Adrenal gland (tissue), 9 donors: ENCODE measurements at regions not wholly inside any gene's neighbourhood (a gene's known extent, or its start where the extent isn't known, plus 50 kb on each side); places are given as distances from the start of the nearest gene placed in this dataset.

Experiments
- DNase-seq, 7 donors: peaks; one replicate each; pipeline ENCODE4 v3.0.0-alpha.2; 2019 to 2020
- H3K27ac ChIP-seq, 5 donors: fragments of 200-600 bp; sonication (generic) in 4 of 5; 1 replicate in 3 of 5; 2 replicates in 2 of 5; pipeline versions ENCODE4 v1.5.1 to v1.8.0; 2016 to 2020; ENCODE audit warnings: mild to moderate bottlenecking in 1 of 5
- H3K27me3 ChIP-seq: fragments of 200-600 bp; 2 replicates; pipeline ENCODE4 v1.8.0; 2021
- H3K36me3 ChIP-seq, 2 donors: fragments of 200-600 bp; replicated peaks in 1 of 2; 1 replicate in 1 of 2; 2 replicates in 1 of 2; pipeline versions ENCODE4 v1.5.1 to v1.8.0; 2018 to 2022
- H3K4me1 ChIP-seq, 2 donors: fragments of 200-600 bp; replicated peaks in 1 of 2; 1 replicate in 1 of 2; 2 replicates in 1 of 2; pipeline versions ENCODE4 v1.5.1 to v1.8.0; 2018 to 2021
- H3K4me3 ChIP-seq, 4 donors: fragments of 200-600 bp; sonication (generic) in 3 of 4; one replicate each; pipeline ENCODE4 v1.5.1; 2016 to 2018
- H3K9me3 ChIP-seq, 3 donors: fragments of 200-600 bp; sonication (generic) in 1 of 3; replicated peaks in 1 of 3; 1 replicate in 2 of 3; 2 replicates in 1 of 3; pipeline versions ENCODE4 v1.5.1 to v1.8.0; 2016 to 2021
- POLR2A ChIP-seq, 2 donors: fragments of 450-650 bp; IDR thresholded peaks; one replicate each; pipeline ENCODE4 v1.6.1; 2017; ENCODE audit warnings: antibody characterized with exemption in 2 of 2, mild to moderate bottlenecking in 2 of 2, moderate library complexity in 1 of 2
- WGBS, 4 donors: extraction: QIAGEN DNeasy Blood & Tissue Kit in 2 of 4; methylation state at CpG; one replicate each; pipeline versions ENCODE4 v1.1.5 to v1.1.7; 2013 to 2017; 5-methylcytosine and 5-hydroxymethylcytosine counted together
- intact Hi-C, 2 donors: fragments of 100-400 bp; cut with DNase I; formaldehyde crosslinking; loops; one replicate each; pipeline versions ENCODE4 v1.14.1 to v1.15.0; 2022 to 2023
- TF ChIP-seq, protein P1 (sequence below), 6 experiments: fragments of 450-650 bp in 4 of 6; fragments of 200-600 bp in 2 of 6; sonication (generic) in 1 of 6; IDR thresholded peaks; 1 replicate in 5 of 6; 2 replicates in 1 of 6; pipeline versions ENCODE4 v1.5.1 to v1.8.0; 2016 to 2021; ENCODE audit warnings: antibody characterized with exemption in 6 of 6, mild to moderate bottlenecking in 2 of 6, moderate library complexity in 1 of 6
- donor health status: healthy with polysubstance abuse.
- donor health status: Bipolar disorder and iron deficiency.
- donor health status: DM: yes; HTN: yes; CAD: no.
- donor health status: DM: no; HTN: no; CAD: no.
- donor health status: DM: no; HTN: no; CAD: no.

DNA sequence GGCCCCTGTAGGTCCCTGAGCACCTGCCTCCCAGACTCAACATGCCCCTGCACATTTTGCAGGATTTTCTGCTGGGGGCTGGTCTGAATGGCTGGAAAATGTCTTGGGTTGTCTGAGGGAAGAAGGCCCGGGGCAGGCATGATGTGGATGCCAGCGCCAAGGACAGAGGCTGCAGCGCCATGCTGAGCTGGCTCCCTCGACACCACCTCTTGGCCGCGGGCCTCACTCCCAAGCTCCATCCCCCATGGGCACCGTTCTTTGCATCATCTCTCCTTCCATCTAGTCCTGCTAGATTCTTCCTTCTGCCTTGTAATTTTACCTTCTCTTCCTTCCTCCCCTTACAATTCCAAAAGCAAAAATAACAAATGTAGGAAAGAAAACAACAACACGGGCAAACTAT lies 70.6 kb downstream of the ZIC5 start:
- intact Hi-C loops: no loop called here
- H3K27me3 ChIP-seq: peaks cover 42% of the 10 kb centered on the region

DNA sequence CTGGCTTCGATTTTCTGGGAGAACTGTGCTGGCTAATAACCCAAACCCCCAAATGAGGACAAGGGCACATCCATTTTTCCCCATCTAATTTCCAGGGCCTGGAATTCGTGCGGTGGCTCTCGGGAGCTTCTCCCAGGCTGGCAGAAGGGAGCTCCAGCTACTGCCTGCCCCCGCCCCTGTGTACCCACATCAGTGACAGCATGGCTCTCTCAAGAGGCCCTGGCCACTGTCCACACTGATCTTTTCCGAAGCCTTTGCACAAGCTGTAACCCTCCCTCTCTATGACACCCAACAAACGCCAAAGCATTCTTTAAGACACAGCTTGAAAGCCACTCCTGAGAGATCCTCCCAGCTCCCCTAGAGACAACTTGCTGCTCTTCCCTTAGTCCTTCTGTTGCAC lies 73.1 kb downstream of the ZIC5 start:
- peaks cover 44% of the 10 kb centered on the region for H3K27me3 ChIP-seq
- TF ChIP-seq, protein P1, sequence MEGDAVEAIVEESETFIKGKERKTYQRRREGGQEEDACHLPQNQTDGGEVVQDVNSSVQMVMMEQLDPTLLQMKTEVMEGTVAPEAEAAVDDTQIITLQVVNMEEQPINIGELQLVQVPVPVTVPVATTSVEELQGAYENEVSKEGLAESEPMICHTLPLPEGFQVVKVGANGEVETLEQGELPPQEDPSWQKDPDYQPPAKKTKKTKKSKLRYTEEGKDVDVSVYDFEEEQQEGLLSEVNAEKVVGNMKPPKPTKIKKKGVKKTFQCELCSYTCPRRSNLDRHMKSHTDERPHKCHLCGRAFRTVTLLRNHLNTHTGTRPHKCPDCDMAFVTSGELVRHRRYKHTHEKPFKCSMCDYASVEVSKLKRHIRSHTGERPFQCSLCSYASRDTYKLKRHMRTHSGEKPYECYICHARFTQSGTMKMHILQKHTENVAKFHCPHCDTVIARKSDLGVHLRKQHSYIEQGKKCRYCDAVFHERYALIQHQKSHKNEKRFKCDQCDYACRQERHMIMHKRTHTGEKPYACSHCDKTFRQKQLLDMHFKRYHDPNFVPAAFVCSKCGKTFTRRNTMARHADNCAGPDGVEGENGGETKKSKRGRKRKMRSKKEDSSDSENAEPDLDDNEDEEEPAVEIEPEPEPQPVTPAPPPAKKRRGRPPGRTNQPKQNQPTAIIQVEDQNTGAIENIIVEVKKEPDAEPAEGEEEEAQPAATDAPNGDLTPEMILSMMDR (IDR thresholded peaks at IDR 0.05): no peak
- no peak for TF ChIP-seq POLR2A (IDR thresholded peaks at IDR 0.05)
- 75 to 89% (median 80%) methylated on average over 7 of the region's 7 CpGs for WGBS, 4 donors
- intact Hi-C loops: no loop called here
- H3K27ac ChIP-seq: no peak overlapping the region
- DNase-seq: no peak
- H3K4me3 ChIP-seq: no peak overlapping the region
- peaks cover 0 to 4% of the 10 kb centered on the region in 2 donors for H3K4me1 ChIP-seq
- H3K36me3 ChIP-seq: no peaks in the 10 kb centered on the region
- H3K9me3 ChIP-seq: no peaks in the 10 kb centered on the region

More for the DNA sequence above, 70.6 kb downstream of the ZIC5 start:
- Histone ChIP-seq H3K4me1 (no peaks in the 10 kb centered on the region), H3K9me3 (no peaks in the 10 kb centered on the region), H3K36me3 (no peaks in the 10 kb centered on the region), H3K4me3 (no peak overlapping the region), H3K27ac (no peak overlapping the region)
- no peak for DNase-seq
- TF ChIP-seq, protein P1 (IDR thresholded peaks at IDR 0.05): no peak
- TF ChIP-seq POLR2A (IDR thresholded peaks at IDR 0.05): no peak
- 87 to 94% (median 89%) methylated on average over 7 to 8 of the region's 8 CpGs for WGBS, 4 donors

DNA sequence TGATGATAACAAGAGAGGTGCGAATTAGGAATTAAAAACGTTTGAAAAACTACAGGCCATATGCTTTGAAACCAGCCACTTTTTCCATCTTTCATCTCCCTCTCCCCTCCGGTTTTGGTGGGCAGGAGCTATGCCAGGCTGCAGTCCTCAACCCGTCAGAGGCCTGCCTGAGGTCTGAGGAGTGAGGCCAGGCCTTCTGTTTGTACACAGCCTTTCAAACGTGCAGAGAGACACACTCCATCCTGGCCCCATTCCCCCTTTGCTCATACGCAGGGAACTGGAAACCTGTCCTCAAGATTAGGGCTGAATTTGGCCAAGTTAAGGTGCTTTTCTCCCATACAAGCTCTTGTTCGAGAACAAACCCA lies 74.5 kb downstream of the ZIC5 start:
- no peak for TF ChIP-seq POLR2A (IDR thresholded peaks at IDR 0.05)
- TF ChIP-seq, protein P1 (IDR thresholded peaks at IDR 0.05): no peak
- H3K27ac ChIP-seq: no peak overlapping the region
- H3K36me3 ChIP-seq: no peaks in the 10 kb centered on the region
- 88 to 95% (median 90%) methylated on average over 7 of the region's 7 CpGs for WGBS, 4 donors
- no peak for DNase-seq
- H3K27me3 ChIP-seq: peaks cover 44% of the 10 kb centered on the region
- peaks cover 0 to 4% of the 10 kb centered on the region in 2 donors for H3K4me1 ChIP-seq
- intact Hi-C loops: no loop called here
- no peak overlapping the region for H3K4me3 ChIP-seq
- no peaks in the 10 kb centered on the region for H3K9me3 ChIP-seq

DNA sequence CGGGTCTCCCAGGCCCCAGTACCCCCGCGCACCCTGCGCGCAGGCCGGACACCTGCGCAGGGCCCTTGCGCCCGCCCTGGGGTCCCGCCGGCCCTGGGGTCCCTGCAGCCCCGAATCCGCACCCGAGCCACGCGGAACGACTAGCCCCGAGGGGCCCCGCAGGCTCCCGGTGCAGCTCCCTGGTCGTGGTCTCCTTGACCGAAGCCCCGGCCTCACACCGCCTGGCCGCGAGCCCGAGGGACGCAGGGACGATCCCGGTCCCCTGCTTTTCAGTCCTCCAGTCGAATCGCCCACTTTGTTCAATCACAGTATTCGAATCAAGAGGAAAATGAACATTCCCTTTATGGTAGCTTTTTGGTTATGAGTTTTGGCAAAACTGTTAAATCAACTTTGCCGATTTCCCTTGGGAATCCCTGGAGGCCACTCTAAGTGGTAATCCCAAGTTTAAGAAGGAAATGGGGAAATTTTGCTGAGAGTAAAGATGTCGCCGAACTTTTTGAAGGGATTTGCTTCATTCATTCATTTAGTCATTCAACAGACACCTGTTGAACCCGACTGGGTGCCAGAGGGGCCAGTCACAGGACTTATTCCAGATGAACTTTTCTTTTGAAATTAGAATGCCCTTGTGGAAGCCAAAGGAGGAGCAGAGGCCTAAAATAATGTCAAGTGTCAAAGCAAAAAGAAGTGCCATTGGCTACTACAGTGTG lies 75.0 kb downstream of the ZIC5 start:
- intact Hi-C loops: no loop called here
- H3K4me1 ChIP-seq: peaks cover 0 to 4% of the 10 kb centered on the region in 2 donors
- 60 to 78% (median 67%) methylated on average over 19 to 37 of the region's 37 CpGs for WGBS, 4 donors
- H3K9me3 ChIP-seq: no peaks in the 10 kb centered on the region
- H3K27me3 ChIP-seq: peaks cover 44% of the 10 kb centered on the region
- H3K36me3 ChIP-seq: no peaks in the 10 kb centered on the region
- no peak overlapping the region for H3K4me3 ChIP-seq
- TF ChIP-seq POLR2A (IDR thresholded peaks at IDR 0.05): no peak
- TF ChIP-seq, protein P1 (IDR thresholded peaks at IDR 0.05): no peak
- no peak overlapping the region for H3K27ac ChIP-seq
- DNase-seq: no peak
